H1 (cell line): ENCODE measurements at regions not wholly inside any gene's neighbourhood (a gene's known extent, or its start where the extent isn't known, plus 50 kb on each side); places are given as distances from the start of the nearest gene placed in this dataset.

Experiments used
- CTCF ChIA-PET: fragments of 300-600 bp; sonication (Branson Sonifier 250); formaldehyde crosslinking; loops from one replicate; lab custom pipeline; 2021; ENCODE audit not compliant: partially characterized antibody; lab: Charles Lee
- POLR2A ChIA-PET: fragments of 300-600 bp; sonication (Branson Sonifier 250); formaldehyde crosslinking; loops from one replicate; lab custom pipeline; 2021; ENCODE audit warnings: inconsistent platforms; ENCODE audit not compliant: partially characterized antibody; lab: Charles Lee
- DNase-seq, 2 experiments: peaks; one replicate each; pipeline versions ENCODE4 v3.0.0 to v3.0.0-alpha.2; 2010 to 2022; ENCODE audit warnings: low spot score in 2 of 2, low read depth in 1 of 2, mixed read lengths in 1 of 2
- FAIRE-seq: peaks from 2 replicates; lab custom pipeline; 2011; peaks lifted over from hg19 to GRCh38; lab: Jason Lieb, UNC
- H2AFZ ChIP-seq: 2 replicates; pipeline ENCODE4 v1.8.1; 2012; ENCODE audit warnings: low read length, inconsistent platforms
- H2AK5ac ChIP-seq: 2 replicates; pipeline ENCODE4 v1.6.1; 2013; ENCODE audit warnings: low read depth, low read length
- H2BK120ac ChIP-seq: replicated peaks from 2 replicates; pipeline ENCODE3; 2013; ENCODE audit warnings: low read depth, low read length, inconsistent platforms
- H2BK12ac ChIP-seq: 2 replicates; pipeline ENCODE4 v1.6.1; 2013; ENCODE audit warnings: low read depth, low read length
- H2BK15ac ChIP-seq: 2 replicates; pipeline ENCODE4 v1.6.1; 2013; ENCODE audit warnings: low read length
- H2BK20ac ChIP-seq: 2 replicates; pipeline ENCODE4 v1.6.1; 2013; ENCODE audit warnings: low read length
- H2BK5ac ChIP-seq: 2 replicates; pipeline ENCODE4 v1.6.1; 2013; ENCODE audit warnings: low read depth, low read length
- H3K14ac ChIP-seq: 2 replicates; pipeline ENCODE4 v1.6.1; 2013; ENCODE audit warnings: inconsistent platforms; ENCODE audit not compliant: insufficient read length
- H3K18ac ChIP-seq: 2 replicates; pipeline ENCODE4 v1.6.1; 2013; ENCODE audit warnings: low read length; ENCODE audit errors: extremely low read depth
- H3K23ac ChIP-seq: 2 replicates; pipeline ENCODE4 v1.6.1; 2013; ENCODE audit warnings: inconsistent platforms; ENCODE audit not compliant: insufficient read length
- H3K23me2 ChIP-seq: 2 replicates; pipeline ENCODE4 v1.6.1; 2013; ENCODE audit warnings: low read depth, low read length
- H3K27ac ChIP-seq: 2 replicates; pipeline ENCODE4 v1.6.1; 2011; ENCODE audit warnings: low read depth, low read length, inconsistent platforms
- H3K27me3 ChIP-seq, 4 experiments: replicated peaks in 1 of 4; 1 replicate in 1 of 4; 2 replicates in 3 of 4; pipeline versions ENCODE4 v1.6.1 to v1.8.1; 2011 to 2013; ENCODE audit warnings: low read length in 3 of 4, mild to moderate bottlenecking in 3 of 4, inconsistent platforms in 2 of 4, mixed read lengths in 2 of 4, moderate library complexity in 1 of 4; ENCODE audit not compliant: control insufficient read depth in 3 of 4, insufficient read depth in 3 of 4; ENCODE audit errors: extremely low read depth in 1 of 4
- H3K36me3 ChIP-seq, 4 experiments: 2 replicates each; pipeline versions ENCODE4 v1.6.1 to v1.8.1; 2011 to 2013; ENCODE audit warnings: mild to moderate bottlenecking in 4 of 4, low read length in 3 of 4, moderate library complexity in 2 of 4, control low read depth in 1 of 4, inconsistent platforms in 1 of 4; ENCODE audit not compliant: insufficient read depth in 4 of 4, control insufficient read depth in 2 of 4
- H3K4ac ChIP-seq: replicated peaks from 2 replicates; pipeline ENCODE3; 2013; ENCODE audit warnings: low read length, low read depth, mixed read lengths, inconsistent platforms; ENCODE audit not compliant: insufficient read length
- H3K4me1 ChIP-seq, 4 experiments: replicated peaks in 1 of 4; 1 replicate in 1 of 4; 2 replicates in 3 of 4; pipeline versions ENCODE4 v1.6.1 to v1.8.1; 2011 to 2013; ENCODE audit warnings: low read length in 3 of 4, inconsistent platforms in 2 of 4, mixed read lengths in 1 of 4; ENCODE audit not compliant: insufficient read depth in 4 of 4, control insufficient read depth in 3 of 4
- H3K4me2 ChIP-seq, 2 experiments: 2 replicates each; pipeline versions ENCODE4 v1.6.1 to v1.8.1; 2011 to 2013; ENCODE audit warnings: low read depth in 2 of 2, low read length in 2 of 2, control low read depth in 1 of 2, inconsistent platforms in 1 of 2, mild to moderate bottlenecking in 1 of 2; ENCODE audit not compliant: insufficient read depth in 1 of 2
- H3K4me3 ChIP-seq, 4 experiments: fragments of 200-600, 300-600 bp in 1 of 4; sonication (generic), shearing (Covaris generic), sonication (Bioruptor Twin) in 1 of 4; 2 replicates each; pipeline versions ENCODE4 v1.5.1 to v1.8.1; 2011 to 2016; ENCODE audit warnings: low read length in 4 of 4, low read depth in 3 of 4, control low read depth in 2 of 4, inconsistent platforms in 2 of 4, mild to moderate bottlenecking in 2 of 4, mixed read lengths in 1 of 4, moderate library complexity in 1 of 4; ENCODE audit not compliant: insufficient read depth in 2 of 4; ENCODE audit errors: extremely low read depth in 1 of 4
- H3K56ac ChIP-seq: replicated peaks from 2 replicates; pipeline ENCODE3; 2013; ENCODE audit warnings: low read depth, mild to moderate bottlenecking, mixed read lengths, low read length, inconsistent platforms; ENCODE audit not compliant: insufficient read length
- H3K79me1 ChIP-seq: 2 replicates; pipeline ENCODE4 v1.6.1; 2013; ENCODE audit warnings: low read depth, low read length, control low read depth
- H3K79me2 ChIP-seq, 2 experiments: 2 replicates each; pipeline versions ENCODE4 v1.6.1 to v1.8.1; 2012 to 2013; ENCODE audit warnings: low read length in 2 of 2, mild to moderate bottlenecking in 2 of 2, inconsistent platforms in 1 of 2; ENCODE audit not compliant: insufficient read depth in 2 of 2, control insufficient read depth in 1 of 2
- H3K9ac ChIP-seq, 4 experiments: replicated peaks in 1 of 4; 1 replicate in 1 of 4; 2 replicates in 3 of 4; pipeline versions ENCODE4 v1.6.1 to v1.8.1; 2011 to 2013; ENCODE audit warnings: low read depth in 3 of 4, low read length in 3 of 4, control low read depth in 2 of 4, mild to moderate bottlenecking in 2 of 4, moderate library complexity in 2 of 4, inconsistent platforms in 1 of 4; ENCODE audit errors: extremely low read depth in 1 of 4
- H3K9me3 ChIP-seq, 2 experiments: 2 replicates each; pipeline versions ENCODE4 v1.6.1 to v1.8.1; 2012 to 2013; ENCODE audit warnings: mild to moderate bottlenecking in 2 of 2, moderate library complexity in 2 of 2, control low read depth in 1 of 2, inconsistent platforms in 1 of 2, low read depth in 1 of 2, low read length in 1 of 2, mixed read lengths in 1 of 2; ENCODE audit not compliant: insufficient read depth in 2 of 2
- H4K20me1 ChIP-seq, 2 experiments: replicated peaks in 1 of 2; 2 replicates each; pipeline versions ENCODE3 to v1.8.1; 2011 to 2013; ENCODE audit warnings: inconsistent platforms in 2 of 2, low read length in 2 of 2, mild to moderate bottlenecking in 1 of 2; ENCODE audit not compliant: insufficient read depth in 2 of 2, control insufficient read depth in 1 of 2
- H4K5ac ChIP-seq: 2 replicates; pipeline ENCODE4 v1.6.1; 2013; ENCODE audit warnings: low read length, low read depth, mixed read lengths, inconsistent platforms; ENCODE audit not compliant: insufficient read length
- H4K8ac ChIP-seq: 2 replicates; pipeline ENCODE4 v1.8.0; 2013; ENCODE audit warnings: mild to moderate bottlenecking, moderate library complexity, low read length, inconsistent platforms; ENCODE audit not compliant: insufficient read depth; ENCODE audit errors: extremely low read depth
- H4K91ac ChIP-seq: replicated peaks from 2 replicates; pipeline ENCODE3; 2013; ENCODE audit warnings: low read length, mixed read lengths, inconsistent platforms; ENCODE audit not compliant: insufficient read length
- BCL11A ChIP-seq, 2 experiments: IDR thresholded peaks; one replicate each; pipeline ENCODE4 v1.6.1; 2011; ENCODE audit warnings: low read depth in 2 of 2, low read length in 2 of 2, mild to moderate bottlenecking in 2 of 2
- BRCA1 ChIP-seq: IDR thresholded peaks from 2 replicates; pipeline ENCODE4 v1.6.1; 2012; ENCODE audit warnings: low read depth, low read length, improper control_type of control experiment
- CREB1 ChIP-seq: IDR thresholded peaks from 2 replicates; pipeline ENCODE4 v1.6.1; 2012; ENCODE audit warnings: inconsistent platforms
- MAFK ChIP-seq: IDR thresholded peaks from 2 replicates; pipeline ENCODE4 v1.6.1; 2012; ENCODE audit warnings: low read depth, mild to moderate bottlenecking, improper control_type of control experiment, low read length
- MAX ChIP-seq: IDR thresholded peaks from 2 replicates; pipeline ENCODE4 v1.6.1; 2012; ENCODE audit warnings: inconsistent platforms
- POLR2A ChIP-seq, 2 experiments: IDR thresholded peaks; 1 replicate in 1 of 2; 2 replicates in 1 of 2; pipeline ENCODE4 v1.6.1; 2011; ENCODE audit warnings: low read depth in 2 of 2, low read length in 2 of 2, mild to moderate bottlenecking in 2 of 2; ENCODE audit errors: control extremely low read depth in 1 of 2
- RAD21 ChIP-seq, 2 experiments: IDR thresholded peaks in 1 of 2; conservative IDR thresholded peaks in 1 of 2; 2 replicates each; pipeline ENCODE4 v1.6.1; 2011; ENCODE audit warnings: low read depth in 2 of 2, low read length in 2 of 2, improper control_type of control experiment in 1 of 2, inconsistent platforms in 1 of 2, mild to moderate bottlenecking in 1 of 2, moderate library complexity in 1 of 2
- SIN3A ChIP-seq, 2 experiments: IDR thresholded peaks in 1 of 2; conservative IDR thresholded peaks in 1 of 2; 2 replicates each; pipeline ENCODE4 v1.6.1; 2011 to 2012; ENCODE audit warnings: low read length in 2 of 2, improper control_type of control experiment in 1 of 2, low read depth in 1 of 2, mild to moderate bottlenecking in 1 of 2
- TAF1 ChIP-seq: IDR thresholded peaks from 2 replicates; pipeline ENCODE4 v1.6.1; 2011; ENCODE audit warnings: mild to moderate bottlenecking, low read depth, low read length
- YY1 ChIP-seq: IDR thresholded peaks from 2 replicates; pipeline ENCODE4 v1.6.1; 2011; ENCODE audit warnings: low read depth, mild to moderate bottlenecking, low read length
- WGBS, 2 experiments: shearing (Covaris generic) in 1 of 2; methylation state at CpG; one replicate each; pipeline versions ENCODE4 v1.1.6 to v1.1.7; 2013 to 2015; ENCODE audit warnings: low lambda C conversion rate in 2 of 2, mixed read lengths in 2 of 2, inconsistent platforms in 1 of 2, low coverage in 1 of 2, missing lambda C conversion rate in 1 of 2; ENCODE audit not compliant: insufficient replicate concordance in 2 of 2, insufficient coverage in 1 of 2, insufficient read length in 1 of 2; ENCODE audit errors: extremely low coverage in 1 of 2, missing lambda C conversion rate in 1 of 2; 5-methylcytosine and 5-hydroxymethylcytosine counted together

GRCh38 chr10:27618036-27618615 lies 114.0 kb downstream of the RAB18 start:
- 95% methylated on average over 6 of the region's 6 CpGs; no CpG with 5 or more reads in 1 of the 2 experiments for WGBS, 2 experiments
- H2AK5ac ChIP-seq, result no peak overlapping the region
- H3K27me3 ChIP-seq, result no peaks in the 10 kb centered on the region
- H3K36me3 ChIP-seq, result no peaks in the 10 kb centered on the region
- DNase-seq, result no peak
- no peak overlapping the region for H3K56ac ChIP-seq
- no peak overlapping the region for H3K14ac ChIP-seq
- peaks cover 0 to 9% (median 1%) of the 10 kb centered on the region in 4 experiments; a peak in 2 of 7 replicates for H3K4me1 ChIP-seq
- POLR2A ChIA-PET, result no interaction called here
- H3K23ac ChIP-seq, result no peak overlapping the region
- no peak overlapping the region for H3K27ac ChIP-seq
- no peaks in the 10 kb centered on the region for H3K79me1 ChIP-seq
- no peak for FAIRE-seq
- H3K4me3 ChIP-seq, result no peak overlapping the region
- H3K23me2 ChIP-seq, result no peaks in the 10 kb centered on the region
- no peak overlapping the region for H4K91ac ChIP-seq
- no peaks in the 10 kb centered on the region for H4K20me1 ChIP-seq
- H2BK120ac ChIP-seq, result no peak overlapping the region
- H3K4me2 ChIP-seq, result no peak overlapping the region
- H3K4ac ChIP-seq, result no peak overlapping the region
- TF ChIP-seq TAF1 (no peak), MAFK (no peak), BCL11A (IDR thresholded peaks at IDR 0.05; ENCODE audit: low read depth in 2 of 2, low read length in 2 of 2) (no peak), BRCA1 (no peak), RAD21 (IDR thresholded peaks at IDR 0.05 in 1 of 2, conservative IDR thresholded peaks at IDR 0.05 in 1 of 2; ENCODE audit: low read depth in 2 of 2, low read length in 2 of 2) (no peak), CREB1 (no peak), YY1 (no peak), MAX (no peak), SIN3A (conservative IDR thresholded peaks at IDR 0.05 in 1 of 2, IDR thresholded peaks at IDR 0.05 in 1 of 2; ENCODE audit: low read depth in 1 of 2, low read length in 2 of 2) (no peak), POLR2A (IDR thresholded peaks at IDR 0.05; ENCODE audit: control extremely low read depth in 1 of 2, low read depth in 2 of 2, low read length in 2 of 2) (no peak)
- TF ChIP-seq, all 59 proteins: peak for 0
- H2BK15ac ChIP-seq, result no peak overlapping the region
- no peaks in the 10 kb centered on the region for H3K9me3 ChIP-seq
- H2BK12ac ChIP-seq, result no peak overlapping the region
- no peak overlapping the region for H3K18ac ChIP-seq
- CTCF ChIA-PET, result interaction anchor here (1.4 kb wide), 1 partner anchor 170 kb away, joined by 3 read pairs; no protein-coding TSS in a partner anchor
- H2AFZ ChIP-seq, result no peak overlapping the region
- no peak overlapping the region for H4K8ac ChIP-seq
- no peak overlapping the region for H2BK20ac ChIP-seq
- no peaks in the 10 kb centered on the region for H3K79me2 ChIP-seq
- H3K9ac ChIP-seq, result no peak overlapping the region
- H2BK5ac ChIP-seq, result no peak overlapping the region
- H4K5ac ChIP-seq, result no peak overlapping the region
